Lower lobe of right lung (tissue), 2 donors: ENCODE measurements at regions not wholly inside any gene's neighbourhood (a gene's known extent, or its start where the extent isn't known, plus 50 kb on each side); places are given as distances from the start of the nearest gene placed in this dataset.

Source experiments
- ATAC-seq, 2 donors: fragments of 200-7000 bp; cut with Tn5 transposase; one replicate each; pipeline ENCODE4 v1.9.1; 2020 to 2022; ENCODE audit warnings: mild to moderate bottlenecking in 2 of 2, moderate library complexity in 2 of 2
- DNase-seq: peaks from one replicate; pipeline ENCODE4 v3.0.0-alpha.2; 2020
- H3K27ac ChIP-seq: fragments of 200-600 bp; one replicate; pipeline ENCODE4 v1.8.0; 2022
- H3K27me3 ChIP-seq: fragments of 200-600 bp; one replicate; pipeline ENCODE4 v1.8.0; 2022; ENCODE audit warnings: low read depth
- H3K36me3 ChIP-seq: fragments of 200-600 bp; one replicate; pipeline ENCODE4 v1.8.0; 2022; ENCODE audit warnings: mild to moderate bottlenecking
- H3K4me1 ChIP-seq: fragments of 200-600 bp; one replicate; pipeline ENCODE4 v1.8.0; 2022
- H3K4me3 ChIP-seq: fragments of 200-600 bp; one replicate; pipeline ENCODE4 v1.8.0; 2022; ENCODE audit warnings: mild to moderate bottlenecking
- H3K9me3 ChIP-seq: fragments of 200-600 bp; one replicate; pipeline ENCODE4 v1.8.0; 2022
- CTCF ChIP-seq: fragments of 200-600 bp; IDR thresholded peaks from one replicate; pipeline ENCODE4 v1.8.0; 2022; ENCODE audit warnings: antibody characterized with exemption, mild to moderate bottlenecking
- intact Hi-C: fragments of 100-400 bp; cut with DNase I; formaldehyde crosslinking; loops from one replicate; pipeline ENCODE4 v1.11.0; 2022
- donor health status: DM: no; HTN: yes; CAD: no; lungs with severe emphysema.

GRCh38 chr11:27868226-27868625 is 168.0 kb upstream of the BDNF start:
- TF ChIP-seq CTCF = no peak
- Histone ChIP-seq H3K27me3 (no peaks in the 10 kb centered on the region), H3K9me3 (no peaks in the 10 kb centered on the region), H3K27ac (no peak overlapping the region), H3K36me3 (no peaks in the 10 kb centered on the region), H3K4me3 (no peak overlapping the region), H3K4me1 (no peaks in the 10 kb centered on the region)
- no peak for DNase-seq
- no peak for ATAC-seq
- intact Hi-C loops = no loop called here

GRCh38 chr11:27865105-27865504 is 164.8 kb upstream of the BDNF start:
- no peak for DNase-seq
- no peak for TF ChIP-seq CTCF
- Histone ChIP-seq H3K4me1 (no peaks in the 10 kb centered on the region), H3K27me3 (no peaks in the 10 kb centered on the region), H3K36me3 (no peaks in the 10 kb centered on the region), H3K9me3 (no peaks in the 10 kb centered on the region), H3K4me3 (no peak overlapping the region), H3K27ac (no peak overlapping the region)
- ATAC-seq = no peak
- intact Hi-C loops = no loop called here

- no peaks in the 10 kb centered on the region for H3K4me1 ChIP-seq
- intact Hi-C loops = no loop called here
- H3K36me3 ChIP-seq = no peaks in the 10 kb centered on the region
- H3K27me3 ChIP-seq = no peaks in the 10 kb centered on the region
- DNase-seq (no peak), ATAC-seq (no peak)
- no peak overlapping the region for H3K27ac ChIP-seq
- no peaks in the 10 kb centered on the region for H3K9me3 ChIP-seq
- no peak overlapping the region for H3K4me3 ChIP-seq
- TF ChIP-seq CTCF = no peak
Observed at GRCh38 chr11:27864611-27865010, 164.4 kb upstream of the BDNF start.

- intact Hi-C loops = no loop called here
- no peak for TF ChIP-seq CTCF
- no peak for ATAC-seq
Observed at GRCh38 chr11:27864091-27864491, 163.8 kb upstream of the BDNF start.

GRCh38 chr11:27863637-27864036 is 163.4 kb upstream of the BDNF start:
- no peaks in the 10 kb centered on the region for H3K9me3 ChIP-seq
- no peak overlapping the region for H3K4me3 ChIP-seq
- H3K36me3 ChIP-seq = no peaks in the 10 kb centered on the region
- TF ChIP-seq CTCF = no peak
- H3K27me3 ChIP-seq = no peaks in the 10 kb centered on the region
- no peak overlapping the region for H3K27ac ChIP-seq
- intact Hi-C loops = no loop called here
- H3K4me1 ChIP-seq = no peaks in the 10 kb centered on the region
- no peak for DNase-seq
- ATAC-seq = no peak

More at GRCh38 chr11:27864091-27864491, 163.8 kb upstream of the BDNF start:
- no peaks in the 10 kb centered on the region for H3K27me3 ChIP-seq
- H3K4me1 ChIP-seq = no peaks in the 10 kb centered on the region
- no peak overlapping the region for H3K4me3 ChIP-seq
- H3K27ac ChIP-seq = no peak overlapping the region
- H3K9me3 ChIP-seq = no peaks in the 10 kb centered on the region
- H3K36me3 ChIP-seq = no peaks in the 10 kb centered on the region
- DNase-seq = no peak
